Neuronal stem cell (in vitro differentiated cells): ENCODE measurements at regions not wholly inside any gene's neighbourhood (a gene's known extent, or its start where the extent isn't known, plus 50 kb on each side); places are given as distances from the start of the nearest gene placed in this dataset.
A peak's percentile ranks its signal among the peaks of the same experiment; 100 is the strongest.

Experiments
- DNase-seq: peaks from one replicate; pipeline ENCODE4 v3.0.0-alpha.2; 2013; ENCODE audit warnings: low spot score
- H2AFZ ChIP-seq: one replicate; pipeline ENCODE4 v1.6.1; 2013; ENCODE audit warnings: mild to moderate bottlenecking, low read length, inconsistent platforms
- H2AK5ac ChIP-seq: 2 replicates; pipeline ENCODE4 v1.6.1; 2013; ENCODE audit warnings: low read depth, mild to moderate bottlenecking, inconsistent platforms, low read length, moderate library complexity, mixed read lengths
- H2BK120ac ChIP-seq: 2 replicates; pipeline ENCODE4 v1.6.1; 2013; ENCODE audit warnings: low read depth, mild to moderate bottlenecking, inconsistent platforms, low read length, moderate library complexity, mixed read lengths
- H2BK12ac ChIP-seq: one replicate; pipeline ENCODE4 v1.6.1; 2013; ENCODE audit warnings: low read length, inconsistent platforms
- H2BK15ac ChIP-seq: 2 replicates; pipeline ENCODE4 v1.6.1; 2013; ENCODE audit warnings: mild to moderate bottlenecking, low read length, inconsistent platforms, mixed read lengths
- H2BK5ac ChIP-seq: one replicate; pipeline ENCODE4 v1.6.1; 2013; ENCODE audit warnings: inconsistent platforms, mild to moderate bottlenecking, low read length, moderate library complexity
- H3K14ac ChIP-seq: one replicate; pipeline ENCODE4 v1.6.1; 2013; ENCODE audit warnings: low read length, inconsistent platforms
- H3K18ac ChIP-seq: 2 replicates; pipeline ENCODE4 v1.6.1; 2013; ENCODE audit warnings: low read length, inconsistent platforms
- H3K23ac ChIP-seq: 2 replicates; pipeline ENCODE4 v1.6.1; 2013; ENCODE audit warnings: low read depth, mild to moderate bottlenecking, mixed read lengths, low read length, inconsistent platforms; ENCODE audit not compliant: poor library complexity
- H3K27ac ChIP-seq: replicated peaks from 3 replicates; pipeline ENCODE4 v1.5.1; 2013; ENCODE audit warnings: low read length, inconsistent platforms
- H3K27me3 ChIP-seq, 3 experiments: 2 replicates each; pipeline ENCODE4 v1.6.1; 2013; ENCODE audit warnings: low read length in 3 of 3, mild to moderate bottlenecking in 2 of 3, inconsistent platforms in 1 of 3, low read depth in 1 of 3, mixed read lengths in 1 of 3, moderate library complexity in 1 of 3; ENCODE audit not compliant: control insufficient read depth in 3 of 3, insufficient read depth in 3 of 3
- H3K36me3 ChIP-seq, 2 donors: replicated peaks in 1 of 2; 2 replicates each; pipeline ENCODE4 v1.6.1; 2013; ENCODE audit warnings: low read length in 2 of 2; ENCODE audit not compliant: control insufficient read depth in 2 of 2, insufficient read depth in 2 of 2
- H3K4ac ChIP-seq: 2 replicates; pipeline ENCODE4 v1.6.1; 2013; ENCODE audit warnings: inconsistent platforms, mild to moderate bottlenecking, low read length, moderate library complexity
- H3K4me1 ChIP-seq, 2 donors: 1 replicate in 1 of 2; 2 replicates in 1 of 2; pipeline ENCODE4 v1.6.1; 2013; ENCODE audit warnings: low read length in 2 of 2, low read depth in 1 of 2; ENCODE audit not compliant: control insufficient read depth in 2 of 2, insufficient read depth in 1 of 2
- H3K4me2 ChIP-seq: one replicate; pipeline ENCODE4 v1.6.1; 2013; ENCODE audit warnings: mild to moderate bottlenecking, low read length, inconsistent platforms; ENCODE audit not compliant: insufficient read depth, poor library complexity, severe bottlenecking
- H3K4me3 ChIP-seq, 2 donors: 2 replicates each; pipeline ENCODE4 v1.5.1; 2013; ENCODE audit warnings: low read length in 2 of 2, mild to moderate bottlenecking in 2 of 2, inconsistent platforms in 1 of 2, moderate library complexity in 1 of 2
- H3K79me1 ChIP-seq: one replicate; pipeline ENCODE4 v1.6.1; 2013; ENCODE audit warnings: low read depth, mild to moderate bottlenecking, inconsistent platforms, low read length, moderate library complexity
- H3K9ac ChIP-seq: one replicate; pipeline ENCODE4 v1.6.1; 2013; ENCODE audit warnings: mild to moderate bottlenecking, low read depth, low read length, inconsistent platforms; ENCODE audit not compliant: poor library complexity
- H3K9me3 ChIP-seq, 2 donors: replicated peaks in 1 of 2; 2 replicates each; pipeline versions ENCODE3 to v1.6.1; 2013; ENCODE audit warnings: low read length in 2 of 2, mild to moderate bottlenecking in 2 of 2, inconsistent platforms in 1 of 2, low read depth in 1 of 2, mixed read lengths in 1 of 2, moderate library complexity in 1 of 2; ENCODE audit not compliant: control insufficient read depth in 2 of 2, insufficient read depth in 1 of 2
- H4K8ac ChIP-seq: one replicate; pipeline ENCODE4 v1.6.1; 2013; ENCODE audit warnings: low read depth, mild to moderate bottlenecking, inconsistent platforms, low read length, moderate library complexity
- H4K91ac ChIP-seq: one replicate; pipeline ENCODE4 v1.6.1; 2013; ENCODE audit warnings: low read length, low read depth, mild to moderate bottlenecking, inconsistent platforms; ENCODE audit not compliant: poor library complexity
- WGBS, 2 donors: extraction: QIAGEN DNeasy Blood & Tissue Kit; methylation state at CpG; one replicate each; pipeline ENCODE4 v1.1.7; 2013; ENCODE audit warnings: missing lambda C conversion rate in 2 of 2, mixed read lengths in 1 of 2; ENCODE audit not compliant: insufficient read length in 2 of 2, insufficient replicate concordance in 1 of 2; ENCODE audit errors: extremely low coverage in 2 of 2; 5-methylcytosine and 5-hydroxymethylcytosine counted together

GRCh38 chr14:42469637-42470426 lies 863.2 kb downstream of the LRFN5 start:
- H3K27me3 ChIP-seq, result no peaks in the 10 kb centered on the region
- H3K18ac ChIP-seq, result no peak overlapping the region
- H3K14ac ChIP-seq, result no peak overlapping the region
- no peak overlapping the region for H2BK15ac ChIP-seq
- WGBS, 2 donors, result no CpG with 5 or more reads among the region's 6 CpGs
- H2BK5ac ChIP-seq, result no peak overlapping the region
- no peak overlapping the region for H3K4ac ChIP-seq
- no peaks in the 10 kb centered on the region for H3K4me1 ChIP-seq
- H3K36me3 ChIP-seq, result no peaks in the 10 kb centered on the region
- no peak overlapping the region for H2AK5ac ChIP-seq
- no peaks in the 10 kb centered on the region for H3K9me3 ChIP-seq
- no peak overlapping the region for H3K4me2 ChIP-seq
- no peak for DNase-seq
- H2BK12ac ChIP-seq, result no peak overlapping the region
- no peak overlapping the region for H3K23ac ChIP-seq
- H3K79me1 ChIP-seq, result no peaks in the 10 kb centered on the region
- no peak overlapping the region for H2BK120ac ChIP-seq
- H3K27ac ChIP-seq, result no peak overlapping the region
- no peak overlapping the region for H4K8ac ChIP-seq
- H2AFZ ChIP-seq, result no peak overlapping the region
- H4K91ac ChIP-seq, result no peak overlapping the region
- H3K9ac ChIP-seq, result no peak overlapping the region
- H3K4me3 ChIP-seq, result no peak overlapping the region

- no CpG with 5 or more reads among the region's 1 CpG for WGBS, 2 donors
- Histone ChIP-seq H2BK120ac (no peak overlapping the region), H3K4me1 (no peaks in the 10 kb centered on the region), H3K14ac (no peak overlapping the region), H3K79me1 (no peaks in the 10 kb centered on the region), H3K9me3 (no peaks in the 10 kb centered on the region), H3K36me3 (no peaks in the 10 kb centered on the region), H2AK5ac (no peak overlapping the region), H3K18ac (no peak overlapping the region), H4K91ac (no peak overlapping the region), H3K4ac (no peak overlapping the region), H3K27ac (no peak overlapping the region), H2AFZ (no peak overlapping the region), H2BK12ac (no peak overlapping the region), H3K4me2 (no peak overlapping the region), H3K9ac (no peak overlapping the region), H2BK15ac (no peak overlapping the region), H3K27me3 (no peaks in the 10 kb centered on the region), H3K23ac (no peak overlapping the region), H4K8ac (no peak overlapping the region), H3K4me3 (no peak overlapping the region), H2BK5ac (no peak overlapping the region)
- DNase-seq, result no peak
Observed at GRCh38 chr14:42460673-42461072, 854.0 kb downstream of the LRFN5 start.

GRCh38 chr14:42459171-42459685 lies 852.6 kb downstream of the LRFN5 start:
- WGBS, 2 donors, result no CpG with 5 or more reads among the region's 3 CpGs
- H2BK15ac ChIP-seq, result no peak overlapping the region

GRCh38 chr14:42441615-42442014 lies 834.9 kb downstream of the LRFN5 start:
- Histone ChIP-seq H3K27me3 (no peaks in the 10 kb centered on the region), H2AK5ac (no peak overlapping the region), H3K27ac (no peak overlapping the region), H3K23ac (no peak overlapping the region), H3K79me1 (no peaks in the 10 kb centered on the region), H3K4me2 (no peak overlapping the region), H2BK15ac (no peak overlapping the region), H2BK120ac (no peak overlapping the region), H3K9me3 (no peaks in the 10 kb centered on the region), H3K4ac (no peak overlapping the region), H2BK12ac (no peak overlapping the region), H4K8ac (no peak overlapping the region), H3K9ac (no peak overlapping the region), H2AFZ (peak overlapping the region; percentile 33), H4K91ac (no peak overlapping the region), H3K18ac (no peak overlapping the region), H3K36me3 (no peaks in the 10 kb centered on the region), H2BK5ac (no peak overlapping the region), H3K14ac (no peak overlapping the region), H3K4me3 (no peak overlapping the region), H3K4me1 (no peaks in the 10 kb centered on the region)
- DNase-seq, result no peak
- no CpG with 5 or more reads among the region's 2 CpGs for WGBS, 2 donors

More at GRCh38 chr14:42459171-42459685, 852.6 kb downstream of the LRFN5 start:
- H3K4ac ChIP-seq, result no peak overlapping the region
- no peak overlapping the region for H4K8ac ChIP-seq
- H3K14ac ChIP-seq, result no peak overlapping the region
- H3K36me3 ChIP-seq, result no peaks in the 10 kb centered on the region
- H3K4me2 ChIP-seq, result no peak overlapping the region
- H2BK5ac ChIP-seq, result no peak overlapping the region
- DNase-seq, result no peak
- no peak overlapping the region for H4K91ac ChIP-seq
- no peak overlapping the region for H2AFZ ChIP-seq
- H2BK12ac ChIP-seq, result no peak overlapping the region
- H3K27ac ChIP-seq, result no peak overlapping the region
- no peak overlapping the region for H3K4me3 ChIP-seq
- H3K23ac ChIP-seq, result no peak overlapping the region
- H3K79me1 ChIP-seq, result no peaks in the 10 kb centered on the region
- H3K4me1 ChIP-seq, result no peaks in the 10 kb centered on the region
- H3K9me3 ChIP-seq, result no peaks in the 10 kb centered on the region
- H3K18ac ChIP-seq, result no peak overlapping the region
- no peak overlapping the region for H2AK5ac ChIP-seq
- H2BK120ac ChIP-seq, result no peak overlapping the region
- H3K9ac ChIP-seq, result no peak overlapping the region
- no peaks in the 10 kb centered on the region for H3K27me3 ChIP-seq
